GM12872 (cell line): ENCODE measurements at regions not wholly inside any gene's neighbourhood (a gene's known extent, or its start where the extent isn't known, plus 50 kb on each side); places are given as distances from the start of the nearest gene placed in this dataset.

Source experiments
- TF ChIP-seq, protein P1 (sequence below): IDR thresholded peaks from 3 replicates; pipeline ENCODE4 v1.5.1; 2011; ENCODE audit warnings: low read depth, mild to moderate bottlenecking, low read length, moderate library complexity; ENCODE audit not compliant: insufficient read depth

- TF ChIP-seq, protein P1, sequence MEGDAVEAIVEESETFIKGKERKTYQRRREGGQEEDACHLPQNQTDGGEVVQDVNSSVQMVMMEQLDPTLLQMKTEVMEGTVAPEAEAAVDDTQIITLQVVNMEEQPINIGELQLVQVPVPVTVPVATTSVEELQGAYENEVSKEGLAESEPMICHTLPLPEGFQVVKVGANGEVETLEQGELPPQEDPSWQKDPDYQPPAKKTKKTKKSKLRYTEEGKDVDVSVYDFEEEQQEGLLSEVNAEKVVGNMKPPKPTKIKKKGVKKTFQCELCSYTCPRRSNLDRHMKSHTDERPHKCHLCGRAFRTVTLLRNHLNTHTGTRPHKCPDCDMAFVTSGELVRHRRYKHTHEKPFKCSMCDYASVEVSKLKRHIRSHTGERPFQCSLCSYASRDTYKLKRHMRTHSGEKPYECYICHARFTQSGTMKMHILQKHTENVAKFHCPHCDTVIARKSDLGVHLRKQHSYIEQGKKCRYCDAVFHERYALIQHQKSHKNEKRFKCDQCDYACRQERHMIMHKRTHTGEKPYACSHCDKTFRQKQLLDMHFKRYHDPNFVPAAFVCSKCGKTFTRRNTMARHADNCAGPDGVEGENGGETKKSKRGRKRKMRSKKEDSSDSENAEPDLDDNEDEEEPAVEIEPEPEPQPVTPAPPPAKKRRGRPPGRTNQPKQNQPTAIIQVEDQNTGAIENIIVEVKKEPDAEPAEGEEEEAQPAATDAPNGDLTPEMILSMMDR: no peak
These were observed 735.7 kb downstream of the BCL11B start for GRCh38 chr14:98536256-98536655.

DNA sequence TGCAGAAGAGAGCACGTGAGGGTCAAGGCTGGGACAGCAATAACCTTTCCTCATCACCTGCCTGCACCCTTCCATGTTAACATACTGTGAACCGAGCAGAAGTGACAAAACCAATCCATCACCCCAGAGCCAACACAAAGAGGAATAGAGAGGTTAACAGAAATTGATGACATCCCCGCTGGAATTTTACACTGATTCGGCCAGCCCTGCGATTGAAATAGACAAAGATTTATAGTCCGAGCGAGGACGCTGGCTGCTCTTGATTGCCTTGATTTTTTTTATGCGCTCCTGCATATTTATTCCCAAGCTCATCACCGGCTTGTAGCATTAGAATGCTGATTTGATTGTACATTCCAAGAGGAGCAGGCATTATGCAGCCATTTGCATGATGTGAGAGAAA, 729.7 kb downstream of the BCL11B start:
- TF ChIP-seq, protein P1: no peak

DNA sequence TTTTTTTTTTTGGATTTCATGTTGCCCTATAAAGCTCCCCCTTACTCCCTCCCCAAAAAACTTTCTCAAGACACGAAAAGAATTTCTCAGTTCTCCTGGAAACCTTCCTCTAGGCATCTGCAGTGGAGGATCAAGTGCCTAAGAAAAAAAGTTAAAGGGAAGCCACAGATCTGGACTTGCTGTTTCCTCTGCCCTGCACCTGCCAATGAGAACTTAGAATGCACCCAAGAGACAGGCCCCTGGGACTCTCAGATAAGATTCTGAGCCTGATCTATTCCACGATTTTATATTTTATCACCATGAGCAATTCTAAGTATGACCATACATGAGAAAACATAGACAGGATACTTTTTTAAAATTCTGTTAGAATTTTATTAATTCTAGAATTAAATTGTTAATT, 728.9 kb downstream of the BCL11B start:
- TF ChIP-seq, protein P1: no peak

DNA sequence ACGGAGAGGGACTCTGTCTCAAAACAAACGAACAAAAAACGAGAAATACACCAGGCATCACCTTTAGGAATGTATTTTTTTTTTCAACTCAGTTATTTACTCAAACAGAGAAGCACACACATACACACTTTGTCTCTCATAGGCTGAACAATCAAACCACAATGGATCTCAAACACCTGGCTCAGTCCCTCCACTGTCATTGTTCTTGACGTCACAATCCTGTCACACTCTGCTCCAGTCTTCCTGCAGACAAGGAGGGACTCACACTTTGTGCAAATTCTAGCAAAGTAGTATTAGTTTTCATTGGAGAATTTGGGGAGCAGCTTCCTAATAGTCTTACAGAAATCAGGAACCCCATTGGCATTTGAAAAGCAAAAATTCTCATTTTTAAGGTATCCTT, 727.8 kb downstream of the BCL11B start:
- TF ChIP-seq, protein P1: no peak

DNA sequence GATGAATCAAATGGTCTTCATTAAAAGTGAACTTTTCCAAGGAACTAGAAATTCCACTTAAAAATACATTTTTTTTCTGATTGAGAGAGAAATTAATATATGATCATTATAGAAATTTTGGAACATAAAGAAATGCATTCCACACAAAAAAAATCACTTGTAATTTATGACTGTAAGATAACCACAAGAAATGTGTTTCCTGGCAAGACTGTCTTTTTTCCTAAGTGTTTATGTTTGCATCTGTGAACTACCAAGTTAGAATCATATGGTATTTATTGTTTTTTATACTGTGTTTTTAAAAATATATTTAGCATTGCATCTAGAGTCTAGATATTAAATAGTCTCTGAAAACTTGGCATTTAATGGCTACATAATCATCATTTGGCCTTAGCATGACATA, 726.8 kb downstream of the BCL11B start:
- TF ChIP-seq, protein P1: no peak

GRCh38 chr14:98548071-98548686, 723.8 kb downstream of the BCL11B start:
- TF ChIP-seq, protein P1: no peak

- TF ChIP-seq, protein P1: no peak
These were observed 721.0 kb downstream of the BCL11B start for GRCh38 chr14:98551028-98551427.
